ENCODE measurements at regions not wholly inside any gene's neighbourhood (a gene's known extent, or its start where the extent isn't known, plus 50 kb on each side); places are given as distances from the start of the nearest gene placed in this dataset.

DNA sequence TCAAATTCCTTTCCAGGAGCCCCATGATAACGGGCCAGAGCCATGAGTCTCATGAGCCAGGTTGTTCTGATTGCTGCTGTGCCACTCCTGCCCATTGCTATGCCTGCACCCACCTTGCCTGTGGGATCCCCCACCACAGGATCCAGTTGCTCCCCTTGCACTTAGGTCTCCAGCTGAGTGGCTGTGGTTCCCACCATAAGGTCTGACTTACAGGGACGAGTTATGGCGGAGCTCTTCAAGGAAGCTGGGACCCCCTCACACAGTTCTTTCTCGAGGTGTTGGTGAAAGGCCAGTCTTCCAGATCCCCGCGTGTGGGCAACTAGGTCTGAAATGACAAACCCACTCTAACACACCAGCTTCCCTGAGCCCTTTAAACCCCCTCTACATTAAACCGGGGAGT is 111.9 kb upstream of the C14orf180 start:
- TF ChIP-seq, protein P1, sequence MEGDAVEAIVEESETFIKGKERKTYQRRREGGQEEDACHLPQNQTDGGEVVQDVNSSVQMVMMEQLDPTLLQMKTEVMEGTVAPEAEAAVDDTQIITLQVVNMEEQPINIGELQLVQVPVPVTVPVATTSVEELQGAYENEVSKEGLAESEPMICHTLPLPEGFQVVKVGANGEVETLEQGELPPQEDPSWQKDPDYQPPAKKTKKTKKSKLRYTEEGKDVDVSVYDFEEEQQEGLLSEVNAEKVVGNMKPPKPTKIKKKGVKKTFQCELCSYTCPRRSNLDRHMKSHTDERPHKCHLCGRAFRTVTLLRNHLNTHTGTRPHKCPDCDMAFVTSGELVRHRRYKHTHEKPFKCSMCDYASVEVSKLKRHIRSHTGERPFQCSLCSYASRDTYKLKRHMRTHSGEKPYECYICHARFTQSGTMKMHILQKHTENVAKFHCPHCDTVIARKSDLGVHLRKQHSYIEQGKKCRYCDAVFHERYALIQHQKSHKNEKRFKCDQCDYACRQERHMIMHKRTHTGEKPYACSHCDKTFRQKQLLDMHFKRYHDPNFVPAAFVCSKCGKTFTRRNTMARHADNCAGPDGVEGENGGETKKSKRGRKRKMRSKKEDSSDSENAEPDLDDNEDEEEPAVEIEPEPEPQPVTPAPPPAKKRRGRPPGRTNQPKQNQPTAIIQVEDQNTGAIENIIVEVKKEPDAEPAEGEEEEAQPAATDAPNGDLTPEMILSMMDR (optimal IDR thresholded peaks at IDR 0.05 in 1 of 3, IDR thresholded peaks at IDR 0.05 in 1 of 3, conservative IDR thresholded peaks at IDR 0.05 in 1 of 3; ENCODE audit: extremely low read depth in 1 of 3, insufficient read depth in 2 of 3, low read length in 3 of 3), result no peak
- TF ChIP-seq EZH2 (IDR thresholded peaks at IDR 0.05; ENCODE audit: low read length), result no peak
